ENCODE measurements at regions not wholly inside any gene's neighbourhood (a gene's known extent, or its start where the extent isn't known, plus 50 kb on each side); places are given as distances from the start of the nearest gene placed in this dataset.

GRCh38 chr5:67495072-67495471 lies 298.5 kb upstream of the CD180 start:
- no peak for TF ChIP-seq EZH2 (IDR thresholded peaks at IDR 0.05; ENCODE audit: borderline replicate concordance, low read depth, low read length, severe bottlenecking)
- TF ChIP-seq CTCF (IDR thresholded peaks at IDR 0.05; ENCODE audit: extremely low read depth in 1 of 2, insufficient read depth in 1 of 2, low read depth in 1 of 2, low read length in 2 of 2): no peak
- no peak for TF ChIP-seq POLR2A (IDR thresholded peaks at IDR 0.05; ENCODE audit: low read depth, low read length)

Data from endothelial cell of umbilical vein (primary cell).